Natural killer cell treated with Interleukin-12 subunit alpha and Interleukin-12 subunit beta and Interleukin-15 and Interleukin-18, amount 100 ng/mL, for 72 hours (primary cell): ENCODE measurements at regions not wholly inside any gene's neighbourhood (a gene's known extent, or its start where the extent isn't known, plus 50 kb on each side); places are given as distances from the start of the nearest gene placed in this dataset.
"Not testable (repeated sequence)": the region's sequence is repeated elsewhere in the genome, so short reads cannot be mapped to it uniquely, and the experiment has no call there.

Source experiments
- ATAC-seq, 2 donors: fragments of 150-1000 bp; cut with Tn5 transposase in 1 of 2; sonication (Bioruptor Pico), chemical (Tn5 transposase) in 1 of 2; 2 replicates each; pipeline ENCODE4 v1.10.0; 2021
- DNase-seq: peaks from one replicate; pipeline ENCODE4 v3.0.0; 2022; ENCODE audit warnings: low spot score
- H3K27ac Mint-ChIP-seq, 2 donors: 1 replicate in 1 of 2; 2 replicates in 1 of 2; pipeline ENCODE4 v1.8.0; 2022; ENCODE audit warnings: mixed read lengths in 2 of 2, mild to moderate bottlenecking in 1 of 2, moderate library complexity in 1 of 2
- H3K27me3 Mint-ChIP-seq, 2 donors: 1 replicate in 1 of 2; 2 replicates in 1 of 2; pipeline ENCODE4 v1.8.0; 2022; ENCODE audit warnings: mixed read lengths in 2 of 2
- H3K36me3 Mint-ChIP-seq: one replicate; pipeline ENCODE4 v1.8.0; 2022; ENCODE audit warnings: mixed read lengths
- H3K4me1 Mint-ChIP-seq, 2 donors: 1 replicate in 1 of 2; 2 replicates in 1 of 2; pipeline ENCODE4 v1.8.0; 2022; ENCODE audit warnings: low read depth in 2 of 2, mixed read lengths in 2 of 2, mild to moderate bottlenecking in 1 of 2
- H3K4me3 Mint-ChIP-seq: one replicate; pipeline ENCODE4 v1.8.0; 2022; ENCODE audit warnings: mixed read lengths
- H3K9me3 Mint-ChIP-seq: 2 replicates; pipeline ENCODE4 v1.8.0; 2022; ENCODE audit warnings: mixed read lengths

DNA sequence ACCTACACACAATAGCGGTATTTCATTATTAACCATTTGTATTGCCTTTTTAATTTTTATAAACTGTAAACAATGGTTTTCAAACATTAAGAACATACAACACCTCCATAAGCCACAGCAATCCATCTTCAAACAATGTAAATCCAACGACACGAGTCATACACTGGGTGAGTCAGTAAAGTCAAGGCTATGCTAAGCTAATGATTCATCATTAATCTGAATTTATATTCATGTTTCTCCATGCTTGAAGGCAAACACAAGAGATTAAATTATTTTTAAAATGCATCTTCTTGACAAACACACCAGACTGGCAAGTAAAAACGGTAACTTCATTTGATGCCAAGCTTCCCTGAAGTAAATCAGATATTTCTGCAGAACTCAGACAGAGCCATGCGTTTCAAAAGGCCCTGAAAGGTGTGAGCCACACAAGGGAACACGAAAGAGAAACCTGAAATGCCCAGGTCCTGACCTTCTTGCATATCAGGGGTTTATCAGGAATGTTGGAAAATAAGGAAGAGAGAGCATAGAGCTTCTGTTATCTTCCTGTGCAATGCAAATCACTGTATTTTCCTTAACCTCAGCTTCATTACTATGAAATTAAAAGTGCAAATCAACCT, 162.5 kb downstream of the ALDH8A1 start:
- Mint-ChIP-seq H3K27me3 (peaks cover 2 to 25% of the 10 kb centered on the region in 2 donors), H3K4me1 (no peaks in the 10 kb centered on the region), H3K4me3 (no peak overlapping the region), H3K9me3 (peaks cover 13% of the 10 kb centered on the region), H3K27ac (no peak overlapping the region), H3K36me3 (peaks cover 22% of the 10 kb centered on the region)
- ATAC-seq (no peak), DNase-seq (no peak)

DNA sequence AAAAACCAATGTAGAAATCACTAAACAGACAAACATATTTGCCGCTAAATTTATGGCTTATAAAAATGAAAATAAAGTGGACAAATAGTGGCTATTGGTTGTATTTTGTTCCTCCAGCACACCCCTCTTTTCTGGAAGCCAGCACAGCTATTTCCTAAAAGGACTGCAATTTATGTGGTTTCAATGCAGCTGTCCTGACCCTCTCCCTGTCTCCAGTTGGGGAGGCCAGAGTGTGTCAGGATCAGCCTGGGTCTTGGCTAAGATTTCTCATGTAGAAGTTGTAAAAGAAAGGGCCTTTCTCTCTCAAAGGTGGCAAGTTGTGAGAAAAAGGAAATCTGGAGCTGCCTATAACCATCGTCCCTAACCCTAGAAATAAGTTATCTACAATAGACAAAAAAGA, 165.6 kb downstream of the ALDH8A1 start:
- no peaks in the 10 kb centered on the region for H3K4me1 Mint-ChIP-seq
- no peak overlapping the region for H3K4me3 Mint-ChIP-seq
- ATAC-seq: no peak
- no peaks in the 10 kb centered on the region for H3K36me3 Mint-ChIP-seq
- no peaks in the 10 kb centered on the region for H3K9me3 Mint-ChIP-seq
- peaks cover 0 to 11% of the 10 kb centered on the region in 2 donors for H3K27me3 Mint-ChIP-seq
- DNase-seq: no peak
- no peak overlapping the region for H3K27ac Mint-ChIP-seq

DNA sequence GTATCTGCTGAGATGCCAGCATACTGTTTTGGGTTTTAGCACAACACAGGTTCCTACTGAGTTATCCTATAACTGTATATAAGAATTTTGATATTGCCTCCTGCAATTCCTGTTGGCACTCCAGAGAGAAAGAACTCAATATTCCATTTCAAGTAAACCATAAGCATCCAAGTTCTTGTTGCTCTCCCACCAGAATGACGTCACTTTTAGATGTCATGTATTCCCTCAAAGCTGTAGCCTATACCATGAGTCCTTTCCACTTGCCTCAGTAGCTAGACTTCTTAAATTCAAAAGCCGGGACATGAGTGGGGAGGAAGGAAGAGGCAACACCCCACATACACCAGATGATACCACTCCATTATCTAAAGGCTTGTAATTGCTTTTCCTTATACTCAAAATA, 171.5 kb downstream of the ALDH8A1 start:
- DNase-seq (no peak), ATAC-seq (no peak)
- H3K36me3 Mint-ChIP-seq: no peaks in the 10 kb centered on the region
- H3K27me3 Mint-ChIP-seq: peaks cover 11 to 12% of the 10 kb centered on the region in 2 donors
- no peak overlapping the region for H3K27ac Mint-ChIP-seq
- H3K9me3 Mint-ChIP-seq: no peaks in the 10 kb centered on the region
- no peak overlapping the region for H3K4me3 Mint-ChIP-seq
- H3K4me1 Mint-ChIP-seq: no peaks in the 10 kb centered on the region

DNA sequence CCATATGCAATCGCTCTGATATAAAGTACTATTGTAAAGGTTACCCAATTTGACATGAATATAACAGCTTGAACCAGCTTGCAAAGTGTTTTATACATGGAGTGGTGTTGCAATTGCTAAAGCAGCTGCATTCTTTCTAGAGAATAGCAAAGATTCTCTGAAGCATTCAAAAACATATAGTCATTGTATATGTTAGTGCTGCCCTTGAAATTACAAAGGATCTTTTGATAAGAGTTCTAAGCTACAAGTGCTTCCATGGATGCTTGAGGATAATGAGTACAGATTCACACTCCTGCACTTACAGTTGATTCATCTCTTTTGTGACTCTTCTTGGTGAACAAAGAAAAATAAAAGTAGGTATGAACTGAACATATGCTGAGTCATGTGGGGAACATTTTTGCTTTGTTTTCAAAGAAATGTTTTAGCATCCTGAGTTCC, 175.7 kb downstream of the ALDH8A1 start:
- Mint-ChIP-seq H3K36me3 (no peaks in the 10 kb centered on the region), H3K4me1 (no peaks in the 10 kb centered on the region), H3K27ac (no peak overlapping the region), H3K4me3 (no peak overlapping the region), H3K9me3 (no peaks in the 10 kb centered on the region), H3K27me3 (peaks cover 11 to 24% of the 10 kb centered on the region in 2 donors)
- DNase-seq (no peak), ATAC-seq (no peak)

DNA sequence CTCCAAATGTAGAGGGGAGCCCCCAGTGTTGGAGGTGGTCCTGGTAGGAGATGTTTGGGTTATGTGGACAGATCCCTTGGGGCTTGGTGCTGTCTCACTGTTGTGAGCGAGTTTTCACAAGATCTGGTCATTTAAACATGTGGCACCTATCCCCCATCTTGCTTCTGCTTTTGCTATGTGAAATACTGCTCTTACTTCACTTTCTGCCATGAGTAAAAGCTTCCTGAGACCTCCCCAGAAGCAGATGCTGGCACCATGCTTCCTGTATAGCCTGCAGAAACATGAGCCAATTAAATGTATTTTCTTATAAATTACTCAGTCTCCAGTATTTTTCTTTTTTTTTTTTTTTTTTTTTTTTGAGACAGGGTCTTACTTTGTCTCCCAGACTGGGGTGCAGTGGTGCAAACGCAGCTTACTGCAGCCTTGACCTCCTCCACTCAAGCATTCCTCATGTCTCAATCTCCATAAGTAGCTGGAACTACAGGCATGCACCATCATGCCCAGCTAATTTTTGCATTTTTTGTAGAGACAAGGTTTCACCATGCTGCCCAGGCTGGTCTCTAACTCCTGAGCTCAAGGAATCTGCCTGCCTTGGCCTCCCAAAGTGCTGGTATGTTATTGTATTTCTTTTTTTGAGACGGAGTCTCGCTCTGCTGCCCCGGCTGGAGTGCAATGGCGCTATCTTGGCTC, 177.1 kb downstream of the ALDH8A1 start:
- Mint-ChIP-seq H3K4me1 (no peaks in the 10 kb centered on the region), H3K9me3 (no peaks in the 10 kb centered on the region), H3K4me3 (no peak overlapping the region), H3K27me3 (peaks cover 11 to 33% of the 10 kb centered on the region in 2 donors), H3K36me3 (no peaks in the 10 kb centered on the region), H3K27ac (no peak overlapping the region)
- no peak for DNase-seq
- no peak for ATAC-seq

DNA sequence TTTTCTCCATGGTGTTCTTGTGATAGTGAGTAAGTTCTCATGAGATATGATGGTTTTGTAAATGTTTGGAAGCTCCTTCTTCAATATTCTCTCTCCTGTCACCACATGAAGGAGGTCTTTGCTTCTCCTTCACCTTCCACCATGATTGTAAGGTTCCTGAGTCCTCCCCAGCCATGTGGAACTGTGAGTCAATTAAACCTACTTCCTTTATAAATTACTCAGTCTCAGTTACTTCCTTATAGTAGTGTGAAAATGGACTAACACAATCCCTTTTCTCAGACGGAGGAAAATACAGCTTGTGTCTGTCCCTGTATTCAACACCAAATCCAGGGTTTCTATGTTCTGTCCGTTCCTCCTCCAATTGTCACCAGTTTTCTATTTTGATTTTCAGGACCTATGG, 181.0 kb downstream of the ALDH8A1 start:
- Mint-ChIP-seq H3K9me3 (peaks cover 5% of the 10 kb centered on the region), H3K36me3 (no peaks in the 10 kb centered on the region), H3K4me3 (no peak overlapping the region), H3K27ac (no peak overlapping the region), H3K27me3 (peaks cover 14 to 30% of the 10 kb centered on the region in 2 donors), H3K4me1 (no peaks in the 10 kb centered on the region)
- no peak for DNase-seq
- ATAC-seq: no peak

DNA sequence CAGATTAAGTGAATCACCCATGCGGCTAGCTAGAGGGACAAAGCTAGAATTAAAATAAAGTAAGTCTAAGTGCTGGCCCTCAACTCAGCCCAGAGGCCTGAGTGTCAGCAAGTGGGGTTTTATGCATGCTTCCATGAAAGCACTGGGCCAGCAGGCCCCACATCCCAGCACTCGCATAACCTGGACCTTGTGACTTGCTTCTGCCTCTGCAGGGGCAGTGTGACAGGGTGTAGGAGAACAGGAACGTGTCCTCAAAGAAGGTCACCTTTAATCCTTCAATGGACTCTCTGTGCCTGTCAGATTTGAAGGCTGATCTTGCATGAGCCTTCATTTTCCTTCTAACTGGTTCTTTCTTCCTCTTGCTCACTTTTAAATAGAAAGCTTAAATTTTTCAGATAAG, 183.4 kb downstream of the ALDH8A1 start:
- Mint-ChIP-seq H3K27ac (no peak overlapping the region), H3K36me3 (no peaks in the 10 kb centered on the region), H3K4me3 (no peak overlapping the region), H3K27me3 (peaks cover 14 to 21% of the 10 kb centered on the region in 2 donors), H3K9me3 (peaks cover 5% of the 10 kb centered on the region), H3K4me1 (no peaks in the 10 kb centered on the region)
- ATAC-seq: no peak
- DNase-seq: no peak

DNA sequence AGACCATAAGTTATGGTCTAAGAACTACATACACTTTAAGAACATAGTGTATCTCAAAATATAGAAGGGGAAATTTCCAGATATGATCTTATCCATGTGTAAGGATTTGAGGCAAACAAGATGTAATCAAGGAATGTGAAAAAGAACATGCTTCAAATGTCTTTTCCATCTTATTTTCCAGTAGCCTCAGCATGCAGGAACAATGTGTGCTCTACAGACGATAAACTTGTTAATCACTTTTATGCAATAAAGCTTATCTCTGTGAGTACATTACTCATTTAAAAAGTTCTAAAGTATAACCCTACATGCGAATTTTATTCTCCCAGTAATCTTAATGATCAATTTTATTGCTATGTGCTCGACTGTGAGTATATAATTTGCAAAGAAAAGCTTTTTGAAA, 185.2 kb downstream of the ALDH8A1 start:
- H3K27me3 Mint-ChIP-seq: peaks cover 14 to 17% of the 10 kb centered on the region in 2 donors
- no peak for DNase-seq
- H3K4me3 Mint-ChIP-seq: no peak overlapping the region
- H3K9me3 Mint-ChIP-seq: peaks cover 5% of the 10 kb centered on the region
- H3K4me1 Mint-ChIP-seq: no peaks in the 10 kb centered on the region
- H3K27ac Mint-ChIP-seq: no peak overlapping the region
- no peaks in the 10 kb centered on the region for H3K36me3 Mint-ChIP-seq
- ATAC-seq: no peak

DNA sequence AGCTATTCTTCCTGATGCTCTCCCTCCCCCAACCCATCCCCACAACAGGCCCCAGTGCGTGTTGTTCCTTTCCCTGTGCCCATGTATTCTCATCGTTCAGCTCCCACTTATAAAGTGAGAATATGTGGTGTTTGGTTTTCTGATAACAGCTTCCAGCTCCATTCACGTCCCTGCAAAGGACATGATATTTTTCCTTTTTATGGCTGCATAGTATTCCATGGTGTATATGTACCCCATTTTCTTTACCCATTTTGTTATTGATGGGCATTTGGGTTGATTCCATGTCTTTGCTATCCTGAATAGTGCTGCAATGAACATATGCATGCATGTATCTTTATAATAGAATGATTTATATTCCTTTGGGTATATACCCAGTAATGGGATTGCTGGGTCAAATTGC, 186.3 kb downstream of the ALDH8A1 start:
- peaks cover 12 to 14% of the 10 kb centered on the region in 2 donors for H3K27me3 Mint-ChIP-seq
- not testable (repeated sequence) for H3K4me3 Mint-ChIP-seq, H3K9me3 Mint-ChIP-seq, ATAC-seq, H3K27ac Mint-ChIP-seq, DNase-seq, H3K36me3 Mint-ChIP-seq, H3K4me1 Mint-ChIP-seq

DNA sequence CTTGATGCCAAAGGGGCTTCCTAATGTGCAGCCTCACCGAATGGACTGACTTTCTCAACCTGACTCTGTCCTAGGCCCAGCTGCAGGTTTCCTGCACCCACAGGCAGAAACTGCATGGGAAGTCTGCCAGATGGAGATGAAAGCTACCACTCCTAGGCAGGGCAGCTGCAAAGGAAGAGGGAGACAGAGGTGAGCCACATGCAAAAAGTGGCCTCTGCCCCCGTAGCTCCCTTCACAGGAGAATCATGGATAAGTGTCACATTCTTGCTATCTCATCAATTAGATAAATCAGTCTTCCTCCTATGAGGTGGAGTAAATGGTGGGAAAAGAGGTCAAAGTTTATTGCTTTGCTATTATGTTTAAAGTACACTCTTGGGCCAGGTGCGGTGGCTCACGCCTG, 191.3 kb downstream of the ALDH8A1 start:
- no peak overlapping the region for H3K27ac Mint-ChIP-seq
- no peaks in the 10 kb centered on the region for H3K4me1 Mint-ChIP-seq
- ATAC-seq (no peak), DNase-seq (no peak)
- no peaks in the 10 kb centered on the region for H3K27me3 Mint-ChIP-seq
- H3K4me3 Mint-ChIP-seq: no peak overlapping the region
- H3K36me3 Mint-ChIP-seq: no peaks in the 10 kb centered on the region
- no peaks in the 10 kb centered on the region for H3K9me3 Mint-ChIP-seq

DNA sequence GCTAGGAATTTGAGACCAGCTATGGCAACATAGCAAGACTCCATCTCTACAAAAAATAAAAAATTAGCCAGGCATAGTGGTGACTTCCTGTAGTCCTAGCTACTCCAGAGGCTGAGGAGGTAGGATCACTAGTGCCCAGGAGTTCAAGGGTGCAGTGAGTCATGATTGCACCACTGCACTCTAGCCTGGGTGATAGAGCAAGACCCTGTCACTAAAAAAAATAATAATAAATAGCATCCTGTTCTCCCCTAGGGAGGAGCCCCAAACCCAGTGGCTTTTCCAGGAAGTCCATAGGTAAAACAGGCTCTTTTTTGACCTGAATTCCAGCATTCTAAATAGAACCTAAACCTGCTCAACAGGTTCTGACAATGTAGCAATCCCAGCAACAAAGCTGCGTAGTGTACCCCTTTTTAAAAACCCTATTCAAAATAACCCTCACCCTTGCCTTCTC, 192.0 kb downstream of the ALDH8A1 start:
- Mint-ChIP-seq H3K4me3 (no peak overlapping the region), H3K27me3 (no peaks in the 10 kb centered on the region), H3K27ac (no peak overlapping the region), H3K4me1 (no peaks in the 10 kb centered on the region), H3K36me3 (no peaks in the 10 kb centered on the region), H3K9me3 (no peaks in the 10 kb centered on the region)
- ATAC-seq (no peak), DNase-seq (no peak)

DNA sequence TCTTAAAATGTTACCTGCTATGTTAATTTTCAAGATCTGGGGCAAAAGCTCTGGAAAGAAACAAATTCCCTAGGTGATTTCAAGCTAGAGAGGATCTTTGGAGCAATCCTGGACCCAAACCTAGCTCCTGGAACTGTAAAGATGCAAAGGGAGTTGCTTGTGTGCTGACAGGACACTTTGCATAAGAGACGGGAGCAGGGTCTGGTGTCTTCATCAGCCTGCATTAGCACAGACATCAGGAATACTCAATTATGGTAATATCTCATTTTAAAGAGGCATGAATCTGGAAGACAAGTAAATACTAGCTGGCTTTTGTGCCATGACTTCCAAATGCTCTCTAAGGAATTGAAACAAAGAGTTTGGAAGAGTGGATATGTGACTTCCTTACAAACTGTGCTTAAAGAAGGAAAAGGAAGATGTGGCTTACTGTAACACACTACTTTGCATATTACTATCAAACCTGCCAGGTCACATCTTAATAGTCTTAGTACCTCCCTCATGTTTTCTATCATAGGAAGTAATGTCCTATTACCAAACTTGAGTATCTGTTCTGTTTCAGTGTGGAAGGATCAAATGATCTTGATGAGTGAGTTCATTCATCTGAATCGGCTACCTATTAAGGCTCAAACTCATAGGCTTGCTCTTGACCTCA, 193.4 kb downstream of the ALDH8A1 start:
- H3K36me3 Mint-ChIP-seq: no peaks in the 10 kb centered on the region
- DNase-seq: no peak
- peaks cover 0 to 6% of the 10 kb centered on the region in 2 donors for H3K27me3 Mint-ChIP-seq

DNA sequence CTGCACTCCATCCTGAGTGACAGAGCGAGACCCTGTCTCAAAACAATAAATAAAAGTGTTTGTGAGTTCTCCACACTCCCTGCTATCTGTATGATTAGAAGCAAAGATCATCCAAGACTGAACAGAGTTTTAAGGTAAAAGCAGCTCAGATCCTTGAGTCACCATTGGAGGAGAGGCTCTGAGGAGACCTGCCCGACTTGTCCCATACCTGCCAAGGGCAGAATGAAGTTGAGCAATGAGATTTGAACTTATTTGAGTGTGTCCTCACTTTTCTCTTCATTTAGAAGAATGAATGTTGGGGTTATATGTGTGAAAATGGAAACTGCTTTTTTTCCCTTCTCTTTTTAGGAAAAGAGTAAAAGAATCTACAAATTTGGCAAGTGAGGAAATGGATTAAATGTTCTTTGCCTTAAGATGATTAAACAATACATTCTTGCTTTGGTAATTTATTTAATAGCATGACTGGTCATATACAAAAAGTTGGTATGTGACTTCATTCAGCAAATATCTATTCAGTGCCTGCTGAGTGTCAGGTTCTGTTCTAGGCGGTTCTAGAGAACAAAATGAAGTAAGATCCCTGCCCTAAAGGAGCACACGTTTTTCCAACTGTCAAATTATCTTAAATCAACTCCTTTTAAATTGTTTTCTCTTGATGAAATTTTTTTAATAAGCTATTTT, 195.7 kb downstream of the ALDH8A1 start:
- H3K4me1 Mint-ChIP-seq: no peaks in the 10 kb centered on the region

More for the DNA sequence above, 193.4 kb downstream of the ALDH8A1 start:
- ATAC-seq: no peak
- no peak overlapping the region for H3K4me3 Mint-ChIP-seq
- H3K27ac Mint-ChIP-seq: no peak overlapping the region
- H3K9me3 Mint-ChIP-seq: no peaks in the 10 kb centered on the region
- H3K4me1 Mint-ChIP-seq: no peaks in the 10 kb centered on the region

DNA sequence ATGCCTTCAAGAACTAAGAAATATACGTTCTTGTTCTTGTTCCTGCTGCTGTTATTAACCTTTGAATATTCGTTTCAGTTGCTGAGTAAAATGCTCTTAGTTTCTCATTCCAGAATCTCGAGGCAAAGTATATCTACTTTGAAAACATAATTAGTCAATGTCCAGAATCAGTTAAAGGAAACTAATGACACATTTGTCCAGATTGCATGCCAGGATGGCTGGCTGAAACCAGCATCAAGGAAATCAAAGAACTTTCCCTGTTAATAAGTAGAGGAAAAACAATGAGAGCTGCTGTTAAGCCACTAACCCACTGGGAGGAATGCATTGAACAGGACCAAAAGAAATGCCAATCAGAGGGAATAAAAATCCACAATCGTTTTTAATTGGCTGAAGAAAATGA, 196.9 kb downstream of the ALDH8A1 start:
- Mint-ChIP-seq H3K36me3 (no peaks in the 10 kb centered on the region), H3K4me3 (no peak overlapping the region), H3K27me3 (peaks cover 0 to 7% of the 10 kb centered on the region in 2 donors), H3K4me1 (no peaks in the 10 kb centered on the region), H3K9me3 (no peaks in the 10 kb centered on the region), H3K27ac (no peak overlapping the region)
- no peak for DNase-seq
- no peak for ATAC-seq

More for the DNA sequence above, 195.7 kb downstream of the ALDH8A1 start:
- ATAC-seq (no peak), DNase-seq (no peak)
- Mint-ChIP-seq H3K27me3 (peaks cover 0 to 7% of the 10 kb centered on the region in 2 donors), H3K4me3 (no peak overlapping the region), H3K27ac (no peak overlapping the region), H3K36me3 (no peaks in the 10 kb centered on the region), H3K9me3 (no peaks in the 10 kb centered on the region)
